Upper lobe of left lung (tissue), 4 donors: ENCODE measurements at regions not wholly inside any gene's neighbourhood (a gene's known extent, or its start where the extent isn't known, plus 50 kb on each side); places are given as distances from the start of the nearest gene placed in this dataset.

Source experiments
- CTCF ChIP-seq, 6 experiments: fragments of 450-650 bp in 4 of 6; fragments of 200-600 bp in 2 of 6; sonication (generic) in 2 of 6; IDR thresholded peaks; one replicate each; pipeline ENCODE4 v1.5.1; 2016 to 2019; ENCODE audit warnings: antibody characterized with exemption in 6 of 6
- POLR2AphosphoS5 ChIP-seq, 2 donors: sonication (generic); formaldehyde crosslinking; IDR thresholded peaks; one replicate each; pipeline ENCODE4 v1.5.1; 2017; ENCODE audit warnings: antibody characterized with exemption in 2 of 2

- no peak for TF ChIP-seq POLR2AphosphoS5 (IDR thresholded peaks at IDR 0.05)
- TF ChIP-seq CTCF (IDR thresholded peaks at IDR 0.05) = no peak
Observed at GRCh38 chr6:66926060-66926459, 1219.0 kb upstream of the EYS start.
